PC-3 (cell line): ENCODE measurements at regions not wholly inside any gene's neighbourhood (a gene's known extent, or its start where the extent isn't known, plus 50 kb on each side); places are given as distances from the start of the nearest gene placed in this dataset.
A peak's percentile ranks its signal among the peaks of the same experiment; 100 is the strongest.

Source experiments
- ATAC-seq: fragments of 200-7000 bp; cut with Tn5 transposase; 2 replicates; pipeline ENCODE4 v1.9.1; 2020; ENCODE audit warnings: mild to moderate bottlenecking, moderate library complexity
- BruUV-seq: library from RNA; stranded (reverse); fragments of 400-500 nt; replicated peaks from 2 replicates; lab custom pipeline; 2021; lab: Mats Ljungman, UMichigan
- CTCF ChIA-PET: fragments of 300-600 bp; sonication (Branson Sonifier 250); formaldehyde crosslinking; loops from one replicate; lab custom pipeline; 2022; ENCODE audit warnings: antibody characterized with exemption; lab: Charles Lee
- POLR2A ChIA-PET: fragments of 300-600 bp; sonication (Branson Sonifier 250); formaldehyde crosslinking; loops from one replicate; lab custom pipeline; 2022; ENCODE audit warnings: antibody characterized with exemption; ENCODE audit not compliant: unreplicated experiment; lab: Charles Lee
- DNase-seq: peaks from one replicate; pipeline ENCODE4 v3.0.0-alpha.2; 2015
- H2AFZ ChIP-seq: fragments of 300-600 bp; sonication (generic); 2 replicates; pipeline ENCODE4 v1.6.0; 2016; ENCODE audit warnings: antibody characterized with exemption, low read length
- H3F3A ChIP-seq: fragments of 300-600 bp; sonication (generic); one replicate; pipeline ENCODE4 v1.6.0; 2017; ENCODE audit warnings: antibody characterized with exemption, low read length, control low read depth, mild to moderate bottlenecking; ENCODE audit not compliant: unreplicated experiment
- H3K27ac ChIP-seq: fragments of 300-600 bp; sonication (generic); 2 replicates; pipeline ENCODE4 v1.5.1; 2016; ENCODE audit warnings: mild to moderate bottlenecking, low read length
- H3K27me3 ChIP-seq: fragments of 300-600 bp; sonication (generic); 2 replicates; pipeline ENCODE4 v1.6.1; 2016; ENCODE audit warnings: low read length, mixed read lengths
- H3K36me3 ChIP-seq: fragments of 300-600 bp; sonication (generic); 2 replicates; pipeline ENCODE4 v1.6.1; 2016; ENCODE audit warnings: low read depth, mixed run types, low read length, mixed read lengths
- H3K4me1 ChIP-seq: fragments of 300-600 bp; sonication (generic); 2 replicates; pipeline ENCODE4 v1.5.1; 2016; ENCODE audit warnings: low read length; ENCODE audit not compliant: insufficient read depth
- H3K4me2 ChIP-seq: fragments of 300-600 bp; sonication (generic); 2 replicates; pipeline ENCODE4 v1.6.0; 2016; ENCODE audit warnings: low read length
- H3K4me3 ChIP-seq: fragments of 300-600 bp; sonication (generic); 2 replicates; pipeline ENCODE4 v1.5.1; 2016; ENCODE audit warnings: mild to moderate bottlenecking, low read length, mixed read lengths
- H3K79me2 ChIP-seq: fragments of 300-600 bp; sonication (generic); 2 replicates; pipeline ENCODE4 v1.6.1; 2017; ENCODE audit warnings: low read length, mixed read lengths
- H3K9ac ChIP-seq: fragments of 300-600 bp; sonication (generic); 2 replicates; pipeline ENCODE4 v1.6.0; 2016; ENCODE audit warnings: mild to moderate bottlenecking, low read length
- H3K9me2 ChIP-seq: fragments of 300-600 bp; sonication (generic); replicated peaks from 2 replicates; pipeline ENCODE4 v1.6.1; 2016; ENCODE audit warnings: mixed run types, low read length, mixed read lengths
- H3K9me3 ChIP-seq: fragments of 300-600 bp; sonication (generic); 2 replicates; pipeline ENCODE4 v1.6.1; 2016; ENCODE audit warnings: low read length, mixed read lengths
- H4K20me1 ChIP-seq: fragments of 300-600 bp; sonication (generic); 2 replicates; pipeline ENCODE4 v1.6.1; 2016; ENCODE audit warnings: low read length, mixed read lengths
- CTCF ChIP-seq: fragments of 300-600 bp; sonication (generic); conservative IDR thresholded peaks from 2 replicates; pipeline ENCODE4 v1.5.1; 2017; ENCODE audit warnings: antibody characterized with exemption, low read depth, mild to moderate bottlenecking, low read length
- EZH2 ChIP-seq: fragments of 300-600 bp; sonication (generic); IDR thresholded peaks from one replicate; pipeline ENCODE4 v1.6.1; 2017; ENCODE audit warnings: antibody characterized with exemption, mild to moderate bottlenecking, low read length; ENCODE audit not compliant: unreplicated experiment
- EZH2phosphoT487 ChIP-seq: fragments of 300-600 bp; sonication (generic); IDR thresholded peaks from 2 replicates; pipeline ENCODE4 v1.6.1; 2018; ENCODE audit warnings: mild to moderate bottlenecking, antibody characterized with exemption, low read length, borderline replicate concordance
- intact Hi-C: fragments of 100-400 bp; cut with micrococcal nuclease; formaldehyde crosslinking; loops from 2 replicates; pipeline ENCODE4 v1.9.0; 2023

DNA sequence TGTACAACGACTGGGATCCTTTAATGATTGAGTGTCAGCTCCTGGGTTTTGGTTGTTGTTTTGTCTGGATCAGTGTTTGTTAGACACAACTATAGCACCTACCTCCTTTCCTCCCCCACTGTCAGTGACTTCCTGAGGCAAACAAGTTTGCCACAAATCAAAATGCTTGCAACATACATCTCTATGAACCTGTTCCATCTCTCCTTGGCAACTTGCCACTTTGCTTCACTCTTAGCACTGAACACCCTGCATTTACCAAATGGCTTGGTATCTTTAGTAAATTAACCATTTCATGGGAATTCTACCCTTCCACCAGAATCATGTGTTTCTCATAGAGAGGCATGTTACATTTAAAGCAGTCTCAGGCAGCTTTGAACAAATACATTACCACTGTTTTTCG lies 301.1 kb upstream of the TANK start:
- DNase-seq (peak; percentile 25), ATAC-seq (no peak)
- no peaks in the 10 kb centered on the region for H3K36me3 ChIP-seq
- H3K9me3 ChIP-seq = no peaks in the 10 kb centered on the region
- BruUV-seq = no TSS peak
- H3K27ac ChIP-seq = no peak overlapping the region
- no peaks in the 10 kb centered on the region for H3F3A ChIP-seq
- no peaks in the 10 kb centered on the region for H3K4me1 ChIP-seq
- no peaks in the 10 kb centered on the region for H3K27me3 ChIP-seq
- intact Hi-C loops = no loop called here
- no peak overlapping the region for H2AFZ ChIP-seq
- TF ChIP-seq EZH2phosphoT487 (no peak), EZH2 (no peak), CTCF (no peak)
- no peak overlapping the region for H3K4me2 ChIP-seq
- no peak overlapping the region for H3K4me3 ChIP-seq
- H3K9me2 ChIP-seq = no peaks in the 10 kb centered on the region
- ChIA-PET POLR2A (no interaction called here), CTCF (no interaction called here)
- H3K79me2 ChIP-seq = no peaks in the 10 kb centered on the region
- H4K20me1 ChIP-seq = no peaks in the 10 kb centered on the region
- no peak overlapping the region for H3K9ac ChIP-seq

DNA sequence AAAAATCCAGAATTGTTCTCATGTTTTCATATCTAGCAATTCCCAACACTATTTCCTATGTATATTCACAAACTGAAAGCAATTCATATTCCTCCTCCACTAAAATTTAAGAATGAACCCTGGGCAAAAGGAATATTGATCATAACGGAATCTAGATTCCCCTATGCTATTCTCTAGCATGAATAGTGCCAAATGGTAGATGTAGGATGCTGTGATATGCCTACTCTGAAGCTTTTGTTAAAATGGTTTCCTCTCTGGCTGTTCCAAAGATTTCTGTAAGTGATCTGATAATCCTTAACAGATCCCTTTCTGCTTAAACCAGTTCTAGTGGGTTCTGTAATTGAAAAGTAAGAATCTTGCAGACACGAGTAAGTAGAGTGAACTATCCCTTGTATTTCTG lies 298.0 kb upstream of the TANK start:
- Histone ChIP-seq H3K4me2 (no peak overlapping the region), H2AFZ (no peak overlapping the region), H4K20me1 (no peaks in the 10 kb centered on the region), H3K36me3 (no peaks in the 10 kb centered on the region), H3K9me2 (no peaks in the 10 kb centered on the region), H3K9ac (no peak overlapping the region), H3K27ac (no peak overlapping the region), H3F3A (no peaks in the 10 kb centered on the region), H3K4me1 (no peaks in the 10 kb centered on the region), H3K79me2 (no peaks in the 10 kb centered on the region), H3K9me3 (no peaks in the 10 kb centered on the region), H3K27me3 (no peaks in the 10 kb centered on the region), H3K4me3 (no peak overlapping the region)
- intact Hi-C loops = no loop called here
- no peak for ATAC-seq
- DNase-seq = no peak
- ChIA-PET POLR2A (no interaction called here), CTCF (no interaction called here)
- no TSS peak for BruUV-seq
- TF ChIP-seq EZH2 = no peak
- no peak for TF ChIP-seq CTCF
- no peak for TF ChIP-seq EZH2phosphoT487

- intact Hi-C loops = loop anchor here (1.0 kb wide), 1 partner anchor 119 kb away; no protein-coding TSS in a partner anchor
- Histone ChIP-seq H3K27me3 (no peaks in the 10 kb centered on the region), H2AFZ (no peak overlapping the region; the same call in 1 of the 2 replicates), H3K4me3 (peak overlapping the region; percentile 6; the same call in 1 of the 2 replicates), H3K4me2 (peak overlapping the region; percentile 34), H3K4me1 (peaks cover 28% of the 10 kb centered on the region), H3K79me2 (no peaks in the 10 kb centered on the region), H3F3A (peaks cover 10% of the 10 kb centered on the region), H3K9me3 (no peaks in the 10 kb centered on the region), H3K9me2 (no peaks in the 10 kb centered on the region), H4K20me1 (no peaks in the 10 kb centered on the region), H3K9ac (peak overlapping the region; percentile 10; the same call in 1 of the 2 replicates), H3K36me3 (no peaks in the 10 kb centered on the region), H3K27ac (peak overlapping the region; percentile 88)
- ATAC-seq = peak; percentile 65
- CTCF ChIA-PET = no interaction called here
- POLR2A ChIA-PET = no interaction called here
- TF ChIP-seq EZH2 = no peak
- no peak for TF ChIP-seq EZH2phosphoT487
- TF ChIP-seq CTCF = no peak
- DNase-seq = no peak
- BruUV-seq = no TSS peak
Measured at GRCh38 chr2:160868891-160869290, 291.3 kb upstream of the TANK start.
